NAMALWA (cell line): ENCODE measurements at regions not wholly inside any gene's neighbourhood (a gene's known extent, or its start where the extent isn't known, plus 50 kb on each side); places are given as distances from the start of the nearest gene placed in this dataset.
A peak's percentile ranks its signal among the peaks of the same experiment; 100 is the strongest.

ENCODE experiments used
- DNase-seq: peaks from one replicate; pipeline ENCODE4 v3.0.0-alpha.2; 2015; ENCODE audit warnings: low spot score

DNA sequence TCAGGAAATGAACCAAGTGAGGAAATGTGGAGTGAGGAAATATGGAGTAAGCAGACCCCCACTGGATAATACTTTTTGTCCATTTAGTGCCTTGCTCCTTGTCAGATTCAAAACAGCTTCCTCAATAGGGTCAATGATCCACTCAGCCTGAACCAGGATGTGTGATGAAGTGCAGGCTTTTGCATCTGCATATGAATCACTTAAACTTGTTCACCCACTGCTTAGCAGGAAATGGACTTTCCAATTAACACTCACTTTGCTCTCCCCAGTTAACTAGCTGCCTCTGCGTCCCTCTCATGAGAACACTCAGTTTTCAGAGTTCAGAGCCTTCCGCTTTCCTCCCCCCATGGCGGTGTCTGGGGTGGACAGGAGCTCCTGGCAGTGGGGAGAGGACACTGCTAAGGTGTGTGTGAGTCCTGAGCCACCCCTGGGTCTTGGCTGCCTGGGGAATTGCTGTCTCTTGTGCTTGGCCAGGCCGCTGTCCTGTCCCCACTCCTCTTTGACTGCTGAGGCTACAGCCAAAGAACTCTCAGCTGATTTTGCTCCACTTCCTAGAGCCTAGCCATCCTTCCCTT lies 621.8 kb downstream of the CDH26 start:
- no peak for DNase-seq

DNA sequence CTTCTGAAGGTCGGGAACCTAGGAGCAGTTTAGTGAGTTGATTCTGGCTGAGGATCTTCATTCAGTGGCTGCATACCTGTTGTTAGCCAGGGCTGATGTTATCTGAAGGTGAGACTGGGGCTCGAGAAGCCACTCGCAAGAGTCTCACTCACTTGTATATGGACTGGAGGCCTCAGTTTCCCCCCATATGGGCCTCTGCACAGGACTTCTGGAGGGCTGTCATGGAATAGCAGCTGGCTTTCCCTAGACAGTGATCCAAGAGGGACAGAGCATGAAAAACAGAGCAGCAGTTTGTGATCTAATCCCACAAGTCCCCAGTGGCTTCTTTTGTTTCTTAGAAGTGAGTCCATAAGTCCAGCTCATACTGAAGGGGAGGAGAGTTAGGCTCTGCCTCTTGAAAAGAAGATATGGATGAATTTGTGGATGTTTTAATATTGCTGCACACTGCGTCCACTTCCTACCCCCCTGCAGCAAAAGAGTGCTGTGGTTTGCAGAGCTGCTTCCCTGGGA lies 623.4 kb downstream of the CDH26 start:
- DNase-seq: no peak

DNA sequence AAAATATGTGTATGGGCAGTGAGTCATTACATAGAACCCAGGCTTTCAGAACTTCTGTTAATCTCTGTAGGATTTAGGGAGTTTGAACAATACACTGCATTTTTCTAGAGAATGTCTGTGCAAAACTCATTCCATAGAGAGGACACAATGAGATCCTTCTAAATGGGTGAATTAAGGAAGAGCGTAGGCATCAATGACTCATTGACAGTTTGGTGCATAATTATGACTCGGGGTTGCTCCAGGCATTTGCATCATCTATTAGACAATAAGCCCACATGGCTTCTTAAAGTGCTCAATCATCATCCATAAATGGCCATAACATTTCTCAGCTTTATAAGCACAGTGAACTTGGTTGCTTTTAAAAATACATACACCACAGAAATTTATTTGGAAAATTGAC lies 625.5 kb downstream of the CDH26 start:
- DNase-seq: no peak

DNA sequence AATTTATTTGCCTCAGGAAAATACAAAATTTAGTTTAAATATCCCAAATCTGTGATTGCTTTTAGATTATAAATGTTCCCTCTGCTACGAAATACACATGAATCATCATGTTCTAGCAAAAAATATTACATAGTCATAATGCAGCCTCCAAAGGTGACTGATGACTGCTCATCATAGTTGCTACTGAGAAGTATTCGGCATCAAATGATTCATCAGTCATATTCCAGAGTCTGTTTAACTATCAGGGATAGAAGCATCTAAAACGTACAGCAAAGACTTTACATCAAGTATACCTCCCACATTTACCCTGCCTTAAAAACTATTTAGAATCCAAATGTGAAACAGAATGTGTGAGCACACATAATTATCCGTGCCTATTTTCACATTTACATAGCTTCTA lies 626.0 kb downstream of the CDH26 start:
- DNase-seq: no peak

DNA sequence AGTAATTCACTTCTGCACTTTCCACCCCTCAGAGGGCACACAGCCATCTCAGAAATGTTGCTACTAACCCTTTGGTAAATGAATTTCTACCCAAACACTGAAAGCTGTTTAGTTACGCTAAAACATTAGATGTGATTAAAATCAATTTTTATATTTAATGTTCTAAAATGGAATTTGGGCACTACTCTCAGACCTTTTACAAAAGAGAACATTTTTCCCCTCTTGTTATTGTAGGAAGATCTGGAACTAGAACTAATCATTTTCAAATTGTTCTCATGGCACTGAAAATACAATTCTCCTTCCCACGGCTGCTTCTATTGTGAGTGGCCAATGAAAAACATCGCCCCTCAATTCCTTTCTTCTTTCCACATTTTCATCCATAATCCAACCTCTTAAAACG lies 627.4 kb downstream of the CDH26 start:
- no peak for DNase-seq

DNA sequence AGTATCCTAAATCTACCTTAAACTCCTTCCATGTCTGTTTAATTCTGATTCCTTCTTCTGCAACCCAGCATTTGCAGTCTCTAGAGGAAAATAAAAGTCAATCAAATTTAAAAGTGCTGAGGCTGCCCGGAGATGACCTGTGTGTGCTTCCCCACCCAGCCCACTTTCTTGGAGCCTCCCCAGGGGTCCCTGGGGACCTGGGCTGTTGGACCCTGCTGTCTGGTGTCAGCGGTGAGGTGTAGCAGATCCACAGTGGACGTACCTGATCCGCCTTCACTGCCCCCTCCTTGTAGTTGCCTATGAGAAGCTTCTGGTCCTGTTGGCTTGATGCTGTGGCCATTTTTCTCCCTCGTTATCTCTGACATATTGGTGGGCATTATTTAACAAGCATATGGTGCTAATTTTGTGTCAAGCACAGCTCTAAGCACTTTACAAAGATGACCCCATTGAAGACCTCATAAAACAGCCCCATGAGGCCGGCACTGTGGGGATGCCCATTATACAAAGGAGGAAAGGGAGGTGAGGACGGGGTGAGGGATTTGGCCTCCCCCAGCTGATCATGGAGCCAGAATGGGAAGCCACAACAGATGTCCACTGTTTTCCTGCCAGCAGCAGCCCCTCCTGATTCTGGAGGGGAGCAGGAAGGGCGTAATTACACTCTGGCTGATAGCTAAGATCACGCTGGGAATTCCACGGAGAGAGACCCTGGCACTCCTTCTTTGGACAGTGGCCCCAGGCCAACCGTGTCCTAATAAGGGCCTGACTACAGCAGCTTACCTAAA lies 628.2 kb downstream of the CDH26 start:
- DNase-seq: no peak

DNA sequence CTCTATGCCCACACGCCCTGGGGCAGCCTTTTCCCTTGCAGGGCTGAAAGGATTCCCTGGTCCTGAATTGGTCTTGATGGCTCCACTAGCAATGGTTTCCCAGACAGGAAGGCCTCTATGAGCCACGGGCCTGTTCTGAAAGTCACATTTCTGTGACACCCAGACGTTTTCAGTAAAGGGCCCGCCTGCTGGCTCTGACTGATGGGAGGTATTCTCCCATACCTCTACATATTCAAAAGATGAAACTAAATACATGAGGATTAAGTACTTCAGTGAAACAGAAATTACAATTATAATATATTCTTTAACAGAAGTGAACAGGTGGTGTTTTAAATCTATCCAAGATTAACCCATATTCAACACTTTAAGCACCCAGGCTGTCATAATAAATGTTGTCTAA lies 629.8 kb downstream of the CDH26 start:
- no peak for DNase-seq

DNA sequence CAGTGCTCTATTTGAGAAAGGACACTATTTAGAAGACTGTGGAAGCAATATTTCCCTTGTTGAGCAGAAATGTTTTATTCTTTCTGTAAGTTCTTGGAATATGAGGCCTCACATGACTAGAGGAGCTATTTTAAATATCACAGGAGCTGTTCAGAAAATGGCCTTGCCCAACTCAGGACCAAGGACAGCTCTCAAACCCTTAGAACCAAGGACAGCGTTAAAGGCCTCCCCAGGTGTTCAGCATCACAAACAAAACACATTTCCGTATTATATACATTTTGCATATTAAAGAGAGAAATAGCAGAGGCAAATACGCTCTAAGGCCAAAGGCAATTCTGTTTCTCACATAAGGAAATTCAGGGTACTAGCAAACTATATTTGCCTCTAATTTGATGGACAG lies 631.4 kb downstream of the CDH26 start:
- DNase-seq: peak; percentile 3

DNA sequence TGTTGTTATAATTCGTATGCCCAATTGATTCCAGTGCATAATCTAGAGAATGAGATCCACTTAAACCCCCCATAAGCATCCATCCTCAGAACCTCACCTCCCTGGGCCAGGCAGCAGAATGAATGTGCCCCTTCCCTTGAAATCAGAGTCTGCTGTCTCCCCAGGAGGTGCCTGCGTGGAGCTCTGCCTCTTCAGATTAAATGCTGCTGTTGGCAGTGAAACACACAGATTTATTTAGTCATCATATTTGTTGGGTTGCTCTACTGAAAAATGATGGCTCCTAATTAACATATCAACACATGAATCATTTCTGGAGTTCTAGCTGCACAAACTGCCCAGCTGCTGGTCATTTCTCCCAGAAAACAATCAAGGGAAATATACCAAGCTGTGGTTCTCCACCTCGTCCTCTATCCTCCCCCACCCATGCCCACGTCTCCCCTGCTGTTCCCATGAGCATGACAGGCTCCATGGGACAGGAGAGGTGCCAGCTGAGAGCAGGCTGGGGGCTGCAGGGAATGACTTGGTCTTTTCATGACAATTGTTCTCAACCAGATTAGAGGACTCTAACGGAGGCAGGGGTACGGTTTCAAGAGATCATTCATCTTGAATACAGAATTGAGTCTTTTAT lies 633.1 kb downstream of the CDH26 start:
- no peak for DNase-seq

DNA sequence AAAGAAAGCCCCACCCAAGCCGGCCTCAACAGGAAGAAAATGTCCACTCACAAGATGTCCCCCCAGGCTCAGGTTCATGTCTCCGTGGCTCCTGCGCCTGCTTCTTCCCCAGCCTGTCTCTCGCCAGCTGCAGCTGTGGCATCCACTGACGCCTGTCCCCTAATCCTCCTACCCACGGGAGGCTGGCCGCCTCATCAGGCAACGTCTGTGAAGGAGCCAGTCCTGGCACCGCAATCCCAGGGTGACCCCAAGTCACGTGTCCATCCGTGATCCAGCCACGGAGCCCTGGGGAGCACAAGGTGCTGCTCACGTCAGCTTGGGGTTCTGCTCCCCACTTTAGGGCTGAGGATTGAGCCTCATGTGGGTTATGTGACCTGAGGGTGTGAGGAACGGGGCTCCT lies 640.3 kb downstream of the CDH26 start:
- no peak for DNase-seq

DNA sequence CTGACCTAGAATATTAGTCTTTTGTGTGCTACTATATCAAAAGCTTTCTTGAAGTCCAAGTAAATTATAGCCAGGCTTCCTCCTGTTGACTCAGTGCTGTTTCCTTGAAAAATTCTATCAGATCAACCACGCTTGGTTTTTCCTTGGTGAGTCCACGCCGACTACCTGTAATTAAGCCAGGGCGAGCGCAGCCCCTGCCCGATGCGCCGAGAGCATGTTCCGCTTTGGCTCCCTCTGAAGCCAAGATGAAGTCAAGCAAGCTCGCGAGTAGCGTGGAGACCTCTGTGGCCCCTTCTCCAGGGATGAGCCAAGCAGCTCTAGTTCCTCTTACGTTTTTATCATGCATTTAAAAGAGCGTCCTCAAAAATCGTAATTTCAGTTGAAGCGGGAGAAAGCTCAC lies 641.2 kb downstream of the CDH26 start:
- DNase-seq: no peak

DNA sequence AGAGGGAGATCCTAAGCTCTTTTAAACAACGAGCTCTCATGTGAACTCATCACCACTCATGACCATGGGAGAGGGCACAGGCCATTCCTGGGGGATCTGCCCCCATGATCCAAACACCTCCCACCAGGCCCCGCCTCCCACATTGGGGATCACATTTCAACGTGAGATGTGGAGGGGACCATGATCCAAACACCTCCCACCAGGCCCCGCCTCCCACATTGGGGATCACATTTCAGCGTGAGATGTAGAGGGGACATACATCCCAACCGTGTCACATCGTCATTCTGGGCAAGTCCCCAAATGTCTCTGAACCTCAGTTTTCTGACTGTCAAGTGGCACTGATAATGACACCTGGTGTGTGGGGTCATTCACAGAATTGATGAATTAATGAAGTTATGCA lies 641.8 kb downstream of the CDH26 start:
- no peak for DNase-seq

DNA sequence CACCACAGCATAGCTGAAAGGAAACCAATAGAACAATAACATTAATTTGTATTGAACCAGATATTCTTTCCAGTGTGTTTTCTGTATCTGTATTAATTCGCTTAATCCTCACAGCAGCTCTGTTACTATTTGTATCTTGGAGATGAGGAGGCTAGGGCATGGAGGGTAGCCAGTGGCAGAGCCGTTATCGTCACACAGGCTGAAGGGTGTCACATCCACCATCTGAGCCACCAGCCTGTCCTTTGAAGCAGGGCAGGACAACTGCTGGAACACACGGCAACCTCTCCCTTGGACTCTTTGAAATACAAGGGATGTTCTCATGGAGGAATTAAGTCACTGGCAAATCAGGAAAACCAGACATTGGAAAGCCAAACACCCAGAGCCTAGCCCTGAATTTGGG lies 628.0 kb upstream of the CDH4 start:
- no peak for DNase-seq

DNA sequence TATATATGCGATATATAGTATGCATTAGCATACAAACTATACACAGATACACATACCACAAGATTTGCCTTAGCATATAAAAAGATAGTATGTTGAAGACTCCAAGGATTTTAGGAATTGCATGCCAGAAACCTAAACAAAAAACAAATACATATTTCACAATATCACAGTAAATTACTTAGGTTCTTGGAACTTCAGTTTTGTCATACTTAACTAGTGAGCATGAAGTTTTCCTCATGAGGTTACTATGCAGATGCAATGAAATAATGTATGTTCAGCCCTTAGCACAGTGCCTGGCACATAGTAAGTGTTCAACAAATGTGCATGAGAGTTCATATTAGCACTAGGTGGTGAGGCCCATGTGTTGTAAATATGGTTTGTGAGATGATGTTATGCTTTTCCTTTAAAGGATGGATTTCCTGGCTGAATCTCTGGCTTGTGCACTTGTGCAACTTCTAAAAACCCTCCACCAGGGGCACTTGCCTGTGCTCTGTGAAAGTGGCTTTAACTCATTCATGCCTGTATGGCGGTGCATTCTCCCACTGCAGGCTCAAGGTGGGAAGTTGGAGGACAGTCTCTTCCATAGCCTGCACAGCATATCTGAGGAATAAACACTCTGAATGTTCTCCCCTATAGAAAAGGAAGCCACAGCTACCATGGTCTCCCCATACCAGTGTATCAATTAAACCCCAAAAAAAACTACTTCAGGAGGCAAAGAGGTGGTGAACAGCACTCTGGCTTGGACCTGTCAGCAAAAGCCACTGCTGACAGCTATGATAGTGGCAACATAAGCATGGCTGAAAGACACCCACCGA lies 624.1 kb upstream of the CDH4 start:
- no peak for DNase-seq

DNA sequence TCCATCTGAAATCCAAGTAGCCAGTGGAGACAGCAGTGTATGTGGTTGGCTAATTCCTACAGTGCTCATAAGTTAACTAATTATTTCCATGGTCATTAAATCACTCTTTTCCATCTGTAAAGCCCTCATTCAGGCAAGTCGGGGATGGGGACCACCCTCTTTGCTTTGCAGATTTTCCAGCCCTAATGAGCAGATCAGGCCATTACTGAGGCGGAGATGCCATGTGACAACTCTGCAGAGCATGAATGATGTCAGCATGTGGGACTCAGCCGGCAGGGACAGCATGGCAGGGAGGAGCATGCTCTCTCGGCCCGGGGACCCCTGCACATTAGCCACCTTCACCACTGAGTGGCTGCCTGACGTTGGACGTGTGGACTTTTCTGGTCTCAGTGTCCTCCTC lies 623.3 kb upstream of the CDH4 start:
- DNase-seq: no peak

DNA sequence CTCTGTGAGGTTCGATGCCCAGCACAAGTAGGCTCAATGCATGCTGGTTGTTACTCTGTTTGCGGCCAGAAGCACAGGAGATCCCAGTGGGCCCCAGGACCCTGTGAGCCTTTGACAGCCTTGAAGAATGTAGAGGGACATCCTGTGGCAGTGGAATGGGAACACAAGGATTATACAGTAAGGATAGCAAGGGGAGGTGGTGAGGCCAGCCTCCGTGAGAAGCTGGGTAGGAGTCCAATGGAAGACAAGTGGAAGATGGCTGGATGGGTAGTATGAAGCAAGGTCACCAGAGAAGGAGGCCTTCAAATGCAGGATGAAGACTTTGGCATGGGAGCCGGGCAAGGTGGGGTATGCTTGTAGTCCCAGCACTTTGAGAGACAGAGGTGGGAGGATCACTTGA lies 622.9 kb upstream of the CDH4 start:
- no peak for DNase-seq

DNA sequence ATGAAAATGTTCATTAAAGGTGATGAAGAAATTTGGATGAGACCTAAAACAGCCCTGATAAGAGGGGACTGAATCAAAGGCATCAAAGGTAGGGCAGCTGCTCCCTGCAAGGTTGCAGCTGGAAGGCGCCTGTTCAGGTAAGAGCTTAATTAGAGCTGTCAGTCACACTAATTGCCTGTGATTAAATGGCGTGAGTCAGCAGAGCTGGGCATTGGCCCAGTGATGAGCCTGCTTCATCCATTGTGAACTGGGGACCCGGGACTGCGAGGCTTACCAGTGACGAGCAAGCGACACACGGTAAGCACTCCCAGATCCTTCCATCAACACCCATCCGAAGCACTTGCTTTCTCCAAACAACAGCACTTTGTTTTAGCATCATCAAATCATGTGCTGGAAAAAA lies 621.5 kb upstream of the CDH4 start:
- DNase-seq: no peak

DNA sequence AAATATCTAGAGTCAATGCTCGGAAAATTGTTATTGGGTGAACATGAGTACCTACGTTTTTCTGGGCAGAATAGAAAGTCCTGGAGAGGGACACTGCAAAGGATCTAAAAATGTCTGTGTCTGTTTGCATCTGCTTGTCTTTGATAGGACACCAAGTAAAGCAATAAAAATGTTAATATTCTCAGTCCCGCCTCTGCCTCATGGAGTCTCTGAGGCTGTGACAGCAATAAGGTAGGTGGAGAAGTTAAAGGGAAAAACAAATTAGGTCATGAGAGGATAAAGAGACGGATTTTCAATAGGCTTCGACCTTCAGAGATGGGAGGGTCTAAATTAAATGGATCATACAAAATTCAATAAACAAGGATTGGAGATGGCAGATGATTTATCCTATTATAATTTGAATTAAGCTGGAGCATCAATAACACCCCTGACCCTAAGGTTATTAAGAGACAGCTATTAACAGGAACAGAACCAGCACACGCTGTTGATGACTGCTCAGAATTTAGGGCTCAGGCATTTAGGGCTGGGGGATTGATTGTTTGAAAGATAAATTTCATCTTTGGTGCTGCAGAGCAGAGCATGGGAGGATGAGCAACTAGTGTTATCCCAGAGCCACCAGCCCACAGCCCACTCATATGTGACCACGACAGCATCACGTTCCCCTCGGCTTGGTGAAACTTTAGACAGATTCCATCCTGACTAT lies 620.3 kb upstream of the CDH4 start:
- DNase-seq: no peak

DNA sequence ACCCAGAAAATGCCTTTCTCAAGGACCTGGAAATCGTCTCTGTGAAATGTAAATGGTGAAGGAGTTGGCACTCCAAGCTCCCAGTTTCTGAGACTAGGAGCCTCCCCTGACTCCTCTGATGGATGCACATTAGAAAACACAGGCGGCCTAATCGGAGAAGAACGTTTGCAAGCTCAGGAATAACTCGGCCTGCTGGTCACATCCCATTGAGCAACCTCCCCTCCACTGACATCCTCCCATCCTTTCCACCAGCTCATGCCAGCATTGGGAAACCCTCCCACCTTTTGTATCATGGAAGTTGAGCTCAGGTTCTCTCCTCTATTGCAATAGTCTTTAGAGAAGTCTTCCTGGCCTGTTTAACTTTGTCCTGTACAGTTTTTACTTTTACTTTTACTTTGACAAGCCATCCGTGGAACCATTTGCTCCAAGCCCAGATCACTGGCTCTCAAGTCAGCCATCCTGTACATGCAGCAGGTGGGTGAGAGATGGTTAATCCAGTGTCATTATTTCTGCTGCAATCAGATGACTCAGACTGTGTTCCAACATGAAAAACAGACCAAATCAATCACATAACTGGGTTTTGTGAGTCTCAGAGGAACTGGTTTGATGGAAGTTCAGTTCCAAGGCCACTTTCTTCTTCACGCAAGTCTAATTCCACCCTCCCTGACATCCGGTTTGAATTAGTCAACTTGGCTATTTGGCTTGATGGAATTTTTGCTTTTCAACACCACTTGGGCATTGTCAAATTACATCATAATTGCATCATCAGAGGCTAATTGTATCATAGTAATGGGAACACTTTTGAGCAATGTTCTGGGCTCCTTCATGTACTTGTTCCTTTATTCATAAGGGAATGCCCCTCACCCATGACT lies 619.4 kb upstream of the CDH4 start:
- DNase-seq: no peak

DNA sequence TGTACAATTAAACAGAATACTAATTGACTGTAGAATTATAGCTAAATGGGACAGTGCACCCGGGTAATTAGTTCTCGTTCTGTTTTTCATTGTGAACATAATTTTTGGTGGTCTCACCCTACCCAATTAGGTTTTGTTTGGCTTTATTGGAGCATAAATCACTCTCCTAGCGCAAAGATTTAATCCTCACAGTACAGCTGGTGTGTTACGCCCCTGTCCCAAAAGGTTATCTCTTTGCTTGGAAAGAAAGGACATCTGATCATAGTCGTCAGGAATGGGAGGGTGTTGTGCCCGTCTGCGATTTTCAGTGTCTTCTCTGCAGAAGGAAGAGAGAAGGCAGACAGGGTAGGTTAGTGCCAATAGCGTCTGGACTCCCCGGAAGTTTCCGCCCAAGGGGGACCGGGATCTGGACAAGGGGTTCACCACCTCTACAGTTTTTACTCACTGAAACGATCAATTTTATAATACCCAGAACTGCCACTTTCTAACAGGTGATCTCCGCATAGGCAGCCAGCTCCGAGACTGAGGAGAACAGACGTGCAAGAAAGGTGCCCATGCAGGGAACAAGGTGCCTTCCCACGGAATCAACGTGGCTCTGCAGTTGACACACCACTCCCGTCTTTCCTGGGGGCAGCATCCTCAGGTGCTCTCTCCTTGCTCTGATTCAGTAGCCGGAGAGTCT lies 617.4 kb upstream of the CDH4 start:
- DNase-seq: no peak
